AG10803 (cell line): ENCODE measurements at regions not wholly inside any gene's neighbourhood (a gene's known extent, or its start where the extent isn't known, plus 50 kb on each side); places are given as distances from the start of the nearest gene placed in this dataset.

Source experiments
- DNase-seq: peaks from one replicate; pipeline ENCODE4 v3.0.0; 2010; ENCODE audit warnings: low read depth
- H3K4me3 ChIP-seq: 2 replicates; pipeline ENCODE4 v1.5.1; 2011; ENCODE audit warnings: mild to moderate bottlenecking, low read length, control low read depth
- TF ChIP-seq, protein P1 (sequence below): conservative IDR thresholded peaks from 2 replicates; pipeline ENCODE4 v1.5.1; 2011; ENCODE audit warnings: mild to moderate bottlenecking, low read length, control low read depth, inconsistent platforms

DNA sequence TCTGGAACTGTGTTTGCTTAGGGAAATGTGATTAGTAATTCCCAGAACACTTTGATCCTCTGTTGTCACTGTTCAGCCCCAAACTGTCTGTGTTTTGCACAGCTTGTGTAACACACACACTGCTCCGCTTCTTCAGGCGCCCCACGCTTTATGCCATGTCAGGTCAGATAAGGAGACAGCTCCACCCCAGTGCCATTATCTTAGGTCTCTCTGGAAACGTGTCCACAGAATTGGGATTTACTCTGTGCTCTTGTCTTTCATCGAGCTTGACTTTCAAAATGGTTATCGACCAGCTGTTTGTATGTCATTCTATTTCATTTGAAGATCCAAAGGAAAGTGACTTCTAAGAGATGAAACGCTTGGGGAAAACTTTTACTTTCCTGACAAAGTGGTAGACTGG, 106.4 kb upstream of the SSTR4 start:
- no peak overlapping the region for H3K4me3 ChIP-seq
- TF ChIP-seq, protein P1, sequence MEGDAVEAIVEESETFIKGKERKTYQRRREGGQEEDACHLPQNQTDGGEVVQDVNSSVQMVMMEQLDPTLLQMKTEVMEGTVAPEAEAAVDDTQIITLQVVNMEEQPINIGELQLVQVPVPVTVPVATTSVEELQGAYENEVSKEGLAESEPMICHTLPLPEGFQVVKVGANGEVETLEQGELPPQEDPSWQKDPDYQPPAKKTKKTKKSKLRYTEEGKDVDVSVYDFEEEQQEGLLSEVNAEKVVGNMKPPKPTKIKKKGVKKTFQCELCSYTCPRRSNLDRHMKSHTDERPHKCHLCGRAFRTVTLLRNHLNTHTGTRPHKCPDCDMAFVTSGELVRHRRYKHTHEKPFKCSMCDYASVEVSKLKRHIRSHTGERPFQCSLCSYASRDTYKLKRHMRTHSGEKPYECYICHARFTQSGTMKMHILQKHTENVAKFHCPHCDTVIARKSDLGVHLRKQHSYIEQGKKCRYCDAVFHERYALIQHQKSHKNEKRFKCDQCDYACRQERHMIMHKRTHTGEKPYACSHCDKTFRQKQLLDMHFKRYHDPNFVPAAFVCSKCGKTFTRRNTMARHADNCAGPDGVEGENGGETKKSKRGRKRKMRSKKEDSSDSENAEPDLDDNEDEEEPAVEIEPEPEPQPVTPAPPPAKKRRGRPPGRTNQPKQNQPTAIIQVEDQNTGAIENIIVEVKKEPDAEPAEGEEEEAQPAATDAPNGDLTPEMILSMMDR: no peak
- DNase-seq: no peak

DNA sequence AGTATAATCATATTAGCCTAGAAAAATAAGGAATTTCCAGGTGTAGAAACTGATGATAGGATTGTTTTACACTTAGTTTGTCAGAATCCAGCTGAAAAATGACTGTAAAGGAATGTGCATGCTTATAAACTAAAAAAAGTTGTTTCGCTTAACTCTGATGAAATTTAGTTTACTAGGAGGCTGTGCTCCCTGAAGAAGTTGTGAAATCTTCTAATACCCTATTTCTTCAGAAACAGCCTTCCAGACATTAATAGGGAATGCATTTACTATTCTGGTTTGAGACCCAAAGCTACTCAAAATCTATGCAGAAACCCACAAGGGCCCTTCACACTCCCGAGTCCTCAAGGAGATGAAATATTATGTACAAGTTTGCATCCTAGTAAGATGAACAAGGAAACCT, 105.5 kb upstream of the SSTR4 start:
- TF ChIP-seq, protein P1: no peak
- DNase-seq: no peak
- no peak overlapping the region for H3K4me3 ChIP-seq

GRCh38 chr20:22931653-22932608, 103.2 kb upstream of the SSTR4 start:
- H3K4me3 ChIP-seq: no peak overlapping the region
- DNase-seq: no peak
- TF ChIP-seq, protein P1: no peak

GRCh38 chr20:22939181-22939580, 95.9 kb upstream of the SSTR4 start:
- TF ChIP-seq, protein P1: no peak
- DNase-seq: no peak
- H3K4me3 ChIP-seq: no peak overlapping the region

DNA sequence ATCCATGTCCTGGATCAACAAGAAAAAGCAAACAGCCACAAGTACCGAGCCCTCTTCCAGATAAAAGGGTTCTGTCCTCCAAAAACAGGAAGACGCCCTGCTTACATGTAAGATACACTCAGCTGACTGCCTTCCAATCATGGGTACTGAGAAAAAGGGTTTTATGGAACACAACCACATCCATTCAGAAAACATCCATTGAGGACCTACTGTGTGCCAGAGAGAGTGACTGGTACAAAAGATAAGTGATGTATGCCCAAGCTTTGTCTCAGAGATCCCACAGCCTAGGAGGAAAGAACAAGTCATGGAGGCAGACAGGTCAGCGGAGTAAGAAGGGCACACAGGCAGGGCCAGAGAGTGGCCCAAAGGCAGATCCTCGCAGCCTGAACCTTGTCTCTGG, 94.8 kb upstream of the SSTR4 start:
- no peak overlapping the region for H3K4me3 ChIP-seq
- TF ChIP-seq, protein P1: no peak
- DNase-seq: no peak

- H3K4me3 ChIP-seq: no peak overlapping the region
- TF ChIP-seq, protein P1: no peak
- DNase-seq: no peak
These were observed 93.6 kb upstream of the SSTR4 start for GRCh38 chr20:22941550-22941949.

GRCh38 chr20:22942742-22943141, 92.4 kb upstream of the SSTR4 start:
- no peak for DNase-seq
- H3K4me3 ChIP-seq: no peak overlapping the region
- TF ChIP-seq, protein P1: no peak
